ENCODE measurements at regions not wholly inside any gene's neighbourhood (a gene's known extent, or its start where the extent isn't known, plus 50 kb on each side); places are given as distances from the start of the nearest gene placed in this dataset.

- no peaks in the 10 kb centered on the region for H3K4me1 ChIP-seq (ENCODE audit: insufficient read depth, low read length, severe bottlenecking)
- H3K27me3 ChIP-seq (ENCODE audit: insufficient read depth, low read length), result no peaks in the 10 kb centered on the region
- no peaks in the 10 kb centered on the region for H3K79me2 ChIP-seq (ENCODE audit: insufficient read depth, low read length)
- H3F3A ChIP-seq (ENCODE audit: insufficient read depth, low read length), result no peaks in the 10 kb centered on the region
- no peaks in the 10 kb centered on the region for H3K9me2 ChIP-seq (ENCODE audit: low read depth, low read length)
- H4K20me1 ChIP-seq (ENCODE audit: insufficient read depth, low read length), result no peaks in the 10 kb centered on the region
- H2AFZ ChIP-seq (ENCODE audit: low read length), result no peak overlapping the region
- no peak overlapping the region for H3K4me3 ChIP-seq (ENCODE audit: low read depth, low read length, poor library complexity, severe bottlenecking)
- H3K36me3 ChIP-seq (ENCODE audit: insufficient read depth, low read length), result no peaks in the 10 kb centered on the region
- H3K4me2 ChIP-seq (ENCODE audit: low read length), result no peak overlapping the region
- H3K9me3 ChIP-seq (ENCODE audit: low read length), result no peaks in the 10 kb centered on the region
- no peak overlapping the region for H3K9ac ChIP-seq (ENCODE audit: low read length)
- no peak overlapping the region for H3K27ac ChIP-seq (ENCODE audit: low read depth, low read length, poor library complexity, severe bottlenecking)
- no peak for TF ChIP-seq CTCF (IDR thresholded peaks at IDR 0.05; ENCODE audit: low read length)
- TF ChIP-seq EZH2 (IDR thresholded peaks at IDR 0.05; ENCODE audit: borderline replicate concordance, low read length), result no peak
Observed at GRCh38 chr22:26992556-26992955, 335.2 kb downstream of the MIAT start.

GRCh38 chr22:26993886-26994285 lies 336.5 kb downstream of the MIAT start:
- Histone ChIP-seq H3F3A (ENCODE audit: insufficient read depth, low read length) (no peaks in the 10 kb centered on the region), H3K9me2 (ENCODE audit: low read depth, low read length) (no peaks in the 10 kb centered on the region)

DNA sequence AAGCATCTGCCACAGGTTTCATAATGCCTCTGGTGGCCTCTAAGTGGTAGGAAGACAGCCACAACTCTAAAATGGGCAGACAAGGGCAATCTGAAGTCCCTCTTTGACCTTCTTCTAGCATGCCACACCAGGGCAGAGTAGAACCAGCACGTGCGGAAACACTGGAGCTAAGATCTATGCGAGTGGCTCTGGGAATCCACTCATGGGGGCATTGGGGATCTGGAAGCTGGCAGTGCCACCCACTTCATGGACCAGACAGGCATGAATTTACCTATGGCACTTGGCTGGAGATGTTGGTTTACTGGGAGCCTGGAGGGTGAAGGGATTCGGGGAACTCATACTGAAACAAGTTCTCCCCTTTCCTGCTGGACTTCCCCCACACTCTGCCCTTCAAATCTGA lies 337.4 kb downstream of the MIAT start:
- Histone ChIP-seq H3K9ac (ENCODE audit: low read length) (no peak overlapping the region), H3F3A (ENCODE audit: insufficient read depth, low read length) (no peaks in the 10 kb centered on the region), H3K9me3 (ENCODE audit: low read length) (no peaks in the 10 kb centered on the region), H2AFZ (ENCODE audit: low read length) (no peak overlapping the region), H3K27me3 (ENCODE audit: insufficient read depth, low read length) (no peaks in the 10 kb centered on the region), H3K4me2 (ENCODE audit: low read length) (no peak overlapping the region), H3K4me3 (ENCODE audit: low read depth, low read length, poor library complexity, severe bottlenecking) (no peak overlapping the region), H3K9me2 (ENCODE audit: low read depth, low read length) (no peaks in the 10 kb centered on the region), H3K27ac (ENCODE audit: low read depth, low read length, poor library complexity, severe bottlenecking) (no peak overlapping the region), H3K79me2 (ENCODE audit: insufficient read depth, low read length) (no peaks in the 10 kb centered on the region), H3K4me1 (ENCODE audit: insufficient read depth, low read length, severe bottlenecking) (no peaks in the 10 kb centered on the region), H3K36me3 (ENCODE audit: insufficient read depth, low read length) (no peaks in the 10 kb centered on the region), H4K20me1 (ENCODE audit: insufficient read depth, low read length) (no peaks in the 10 kb centered on the region)
- TF ChIP-seq CTCF (IDR thresholded peaks at IDR 0.05; ENCODE audit: low read length), result no peak
- TF ChIP-seq EZH2 (IDR thresholded peaks at IDR 0.05; ENCODE audit: borderline replicate concordance, low read length), result no peak

More at GRCh38 chr22:26993886-26994285, 336.5 kb downstream of the MIAT start:
- TF ChIP-seq EZH2 (IDR thresholded peaks at IDR 0.05; ENCODE audit: borderline replicate concordance, low read length), result no peak
- no peak for TF ChIP-seq CTCF (IDR thresholded peaks at IDR 0.05; ENCODE audit: low read length)
- no peaks in the 10 kb centered on the region for H3K4me1 ChIP-seq (ENCODE audit: insufficient read depth, low read length, severe bottlenecking)
- no peaks in the 10 kb centered on the region for H3K36me3 ChIP-seq (ENCODE audit: insufficient read depth, low read length)
- H3K9ac ChIP-seq (ENCODE audit: low read length), result no peak overlapping the region
- no peaks in the 10 kb centered on the region for H4K20me1 ChIP-seq (ENCODE audit: insufficient read depth, low read length)
- H3K79me2 ChIP-seq (ENCODE audit: insufficient read depth, low read length), result no peaks in the 10 kb centered on the region
- no peaks in the 10 kb centered on the region for H3K9me3 ChIP-seq (ENCODE audit: low read length)
- no peak overlapping the region for H2AFZ ChIP-seq (ENCODE audit: low read length)
- no peak overlapping the region for H3K4me3 ChIP-seq (ENCODE audit: low read depth, low read length, poor library complexity, severe bottlenecking)
- no peak overlapping the region for H3K27ac ChIP-seq (ENCODE audit: low read depth, low read length, poor library complexity, severe bottlenecking)
- no peak overlapping the region for H3K4me2 ChIP-seq (ENCODE audit: low read length)
- no peaks in the 10 kb centered on the region for H3K27me3 ChIP-seq (ENCODE audit: insufficient read depth, low read length)

Data from OCI-LY1 (cell line).